ENCODE measurements at regions not wholly inside any gene's neighbourhood (a gene's known extent, or its start where the extent isn't known, plus 50 kb on each side); places are given as distances from the start of the nearest gene placed in this dataset.

- DNase-seq (ENCODE audit: low spot score), result no peak
- Mint-ChIP-seq H3K27ac (ENCODE audit: unreplicated experiment) (no peak overlapping the region), H3K4me1 (ENCODE audit: low read depth) (no peaks in the 10 kb centered on the region), H3K36me3 (ENCODE audit: low read depth) (no peaks in the 10 kb centered on the region), H3K9me3 (ENCODE audit: low read depth) (no peaks in the 10 kb centered on the region), H3K27me3 (ENCODE audit: low read depth) (peaks cover 37% of the 10 kb centered on the region), H3K4me3 (ENCODE audit: unreplicated experiment) (no peak overlapping the region)
- no peak for TF ChIP-seq CTCF (IDR thresholded peaks at IDR 0.05)
Observed at GRCh38 chr2:41785251-41786022, 262.4 kb upstream of the PKDCC start.

DNA sequence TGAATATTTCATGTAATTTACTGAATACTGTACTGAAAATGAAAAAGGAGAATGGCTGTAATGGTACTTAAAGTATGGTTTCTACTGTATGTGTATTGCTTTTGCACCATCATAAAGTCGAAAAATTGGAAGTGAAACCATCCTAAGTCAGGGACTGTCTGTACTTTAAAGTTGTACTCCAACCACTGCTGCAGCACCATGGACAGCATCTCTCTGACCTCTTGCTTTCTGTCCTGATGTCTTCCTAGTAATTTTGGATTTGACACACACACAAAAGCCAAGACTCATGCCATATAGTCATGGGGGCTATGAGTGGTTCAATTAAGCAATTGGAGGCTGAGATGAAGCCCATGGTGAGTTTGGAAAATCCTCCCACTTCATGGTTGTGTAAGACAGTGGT, 256.3 kb upstream of the PKDCC start:
- H3K9me3 Mint-ChIP-seq (ENCODE audit: low read depth), result no peaks in the 10 kb centered on the region
- no peaks in the 10 kb centered on the region for H3K4me1 Mint-ChIP-seq (ENCODE audit: low read depth)
- peaks cover 14% of the 10 kb centered on the region for H3K27me3 Mint-ChIP-seq (ENCODE audit: low read depth)
- H3K36me3 Mint-ChIP-seq (ENCODE audit: low read depth), result no peaks in the 10 kb centered on the region
- H3K27ac Mint-ChIP-seq (ENCODE audit: unreplicated experiment), result no peak overlapping the region
- no peak overlapping the region for H3K4me3 Mint-ChIP-seq (ENCODE audit: unreplicated experiment)
- DNase-seq (ENCODE audit: low spot score), result no peak
- no peak for TF ChIP-seq CTCF (IDR thresholded peaks at IDR 0.05)

GRCh38 chr2:41803361-41803760, 244.5 kb upstream of the PKDCC start:
- Mint-ChIP-seq H3K4me3 (ENCODE audit: unreplicated experiment) (no peak overlapping the region), H3K9me3 (ENCODE audit: low read depth) (peaks cover 34% of the 10 kb centered on the region), H3K4me1 (ENCODE audit: low read depth) (no peaks in the 10 kb centered on the region), H3K27ac (ENCODE audit: unreplicated experiment) (no peak overlapping the region), H3K27me3 (ENCODE audit: low read depth) (peaks cover 9% of the 10 kb centered on the region), H3K36me3 (ENCODE audit: low read depth) (peaks cover 5% of the 10 kb centered on the region)
- no peak for TF ChIP-seq CTCF (IDR thresholded peaks at IDR 0.05)
- no peak for DNase-seq (ENCODE audit: low spot score)

- TF ChIP-seq CTCF (IDR thresholded peaks at IDR 0.05), result no peak
- Mint-ChIP-seq H3K27me3 (ENCODE audit: low read depth) (peaks cover 22% of the 10 kb centered on the region), H3K9me3 (ENCODE audit: low read depth) (peaks cover 25% of the 10 kb centered on the region), H3K36me3 (ENCODE audit: low read depth) (peaks cover 5% of the 10 kb centered on the region), H3K4me3 (ENCODE audit: unreplicated experiment) (no peak overlapping the region), H3K27ac (ENCODE audit: unreplicated experiment) (no peak overlapping the region), H3K4me1 (ENCODE audit: low read depth) (no peaks in the 10 kb centered on the region)
- no peak for DNase-seq (ENCODE audit: low spot score)
Observed at GRCh38 chr2:41806286-41806685, 241.5 kb upstream of the PKDCC start.

DNA sequence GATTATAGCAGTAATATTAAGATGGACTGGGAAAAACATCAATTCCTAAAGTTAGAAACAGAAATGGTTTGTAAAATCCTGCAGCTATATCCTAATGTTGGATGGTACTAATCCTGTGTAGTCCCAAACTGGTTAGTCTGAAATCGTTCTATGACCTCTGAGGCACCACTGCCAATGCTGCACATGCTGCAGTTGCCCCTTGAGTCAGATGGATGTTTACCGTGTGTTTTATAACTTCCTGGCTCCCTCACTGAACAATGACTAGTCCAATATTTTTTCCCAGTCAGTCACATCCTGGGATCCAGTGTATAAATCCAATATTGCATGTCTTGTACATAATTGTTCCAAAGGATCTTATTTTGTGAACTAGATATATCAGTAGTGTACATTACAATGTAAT, 226.7 kb upstream of the PKDCC start:
- Mint-ChIP-seq H3K9me3 (ENCODE audit: low read depth) (peaks cover 17% of the 10 kb centered on the region), H3K36me3 (ENCODE audit: low read depth) (peaks cover 4% of the 10 kb centered on the region), H3K27me3 (ENCODE audit: low read depth) (peaks cover 29% of the 10 kb centered on the region), H3K4me3 (ENCODE audit: unreplicated experiment) (no peak overlapping the region), H3K4me1 (ENCODE audit: low read depth) (no peaks in the 10 kb centered on the region), H3K27ac (ENCODE audit: unreplicated experiment) (no peak overlapping the region)
- TF ChIP-seq CTCF (IDR thresholded peaks at IDR 0.05), result no peak
- no peak for DNase-seq (ENCODE audit: low spot score)

Data from chondrocyte (in vitro differentiated cells).